ENCODE measurements at regions not wholly inside any gene's neighbourhood (a gene's known extent, or its start where the extent isn't known, plus 50 kb on each side); places are given as distances from the start of the nearest gene placed in this dataset.
"Not testable (repeated sequence)": the region's sequence is repeated elsewhere in the genome, so short reads cannot be mapped to it uniquely, and the experiment has no call there.

GRCh38 chr7:91378131-91378530 lies 113.9 kb downstream of the FZD1 start:
- Histone ChIP-seq H3K36me3 (ENCODE audit: low read depth) (no peaks in the 10 kb centered on the region), H3K4me1 (ENCODE audit: low read depth) (no peaks in the 10 kb centered on the region), H3K4me3 (no peak overlapping the region), H3K9me3 (no peaks in the 10 kb centered on the region)
- ATAC-seq (no peak), DNase-seq (no peak)
- intact Hi-C loops (cut with DNase I, micrococcal nuclease), result no loop called here
- TF ChIP-seq, protein P1, sequence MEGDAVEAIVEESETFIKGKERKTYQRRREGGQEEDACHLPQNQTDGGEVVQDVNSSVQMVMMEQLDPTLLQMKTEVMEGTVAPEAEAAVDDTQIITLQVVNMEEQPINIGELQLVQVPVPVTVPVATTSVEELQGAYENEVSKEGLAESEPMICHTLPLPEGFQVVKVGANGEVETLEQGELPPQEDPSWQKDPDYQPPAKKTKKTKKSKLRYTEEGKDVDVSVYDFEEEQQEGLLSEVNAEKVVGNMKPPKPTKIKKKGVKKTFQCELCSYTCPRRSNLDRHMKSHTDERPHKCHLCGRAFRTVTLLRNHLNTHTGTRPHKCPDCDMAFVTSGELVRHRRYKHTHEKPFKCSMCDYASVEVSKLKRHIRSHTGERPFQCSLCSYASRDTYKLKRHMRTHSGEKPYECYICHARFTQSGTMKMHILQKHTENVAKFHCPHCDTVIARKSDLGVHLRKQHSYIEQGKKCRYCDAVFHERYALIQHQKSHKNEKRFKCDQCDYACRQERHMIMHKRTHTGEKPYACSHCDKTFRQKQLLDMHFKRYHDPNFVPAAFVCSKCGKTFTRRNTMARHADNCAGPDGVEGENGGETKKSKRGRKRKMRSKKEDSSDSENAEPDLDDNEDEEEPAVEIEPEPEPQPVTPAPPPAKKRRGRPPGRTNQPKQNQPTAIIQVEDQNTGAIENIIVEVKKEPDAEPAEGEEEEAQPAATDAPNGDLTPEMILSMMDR (IDR thresholded peaks at IDR 0.05), result no peak

DNA sequence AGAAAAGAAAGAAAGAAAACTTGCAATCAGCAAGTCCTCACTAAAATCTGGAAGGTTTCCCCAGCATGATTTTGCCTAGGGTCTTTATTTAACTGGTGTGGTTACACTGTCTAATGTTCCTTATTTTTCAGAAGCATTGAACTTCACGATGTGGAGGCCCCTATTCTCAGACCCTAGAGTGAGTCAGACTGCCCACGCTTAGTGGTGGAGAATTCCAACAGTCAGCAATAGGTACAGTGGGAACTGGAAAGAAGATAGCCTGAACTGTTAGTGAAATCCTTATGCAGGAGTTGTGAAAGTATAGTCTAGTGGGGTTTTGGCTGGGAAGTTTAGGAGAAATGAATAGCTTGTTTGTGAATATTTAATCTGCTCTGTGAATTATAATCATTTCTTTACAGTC lies 115.0 kb downstream of the FZD1 start:
- Histone ChIP-seq H3K9me3 (no peaks in the 10 kb centered on the region), H3K36me3 (ENCODE audit: low read depth) (no peaks in the 10 kb centered on the region), H3K4me1 (ENCODE audit: low read depth) (no peaks in the 10 kb centered on the region), H3K4me3 (no peak overlapping the region)
- intact Hi-C loops (cut with DNase I, micrococcal nuclease), result no loop called here
- no peak for ATAC-seq
- TF ChIP-seq, protein P1 (IDR thresholded peaks at IDR 0.05), result no peak
- DNase-seq, result no peak

GRCh38 chr7:91379991-91380390 lies 115.8 kb downstream of the FZD1 start:
- Histone ChIP-seq H3K36me3 (ENCODE audit: low read depth) (no peaks in the 10 kb centered on the region), H3K4me3 (no peak overlapping the region), H3K9me3 (no peaks in the 10 kb centered on the region), H3K4me1 (ENCODE audit: low read depth) (no peaks in the 10 kb centered on the region)
- ATAC-seq (no peak), DNase-seq (no peak)
- intact Hi-C loops (cut with DNase I, micrococcal nuclease), result no loop called here
- TF ChIP-seq, protein P1 (IDR thresholded peaks at IDR 0.05), result no peak

- intact Hi-C loops (cut with DNase I, micrococcal nuclease), result no loop called here
- ATAC-seq, result no peak
- Histone ChIP-seq H3K36me3 (ENCODE audit: low read depth) (no peaks in the 10 kb centered on the region), H3K9me3 (no peaks in the 10 kb centered on the region), H3K4me1 (ENCODE audit: low read depth) (no peaks in the 10 kb centered on the region), H3K4me3 (no peak overlapping the region)
- TF ChIP-seq, protein P1 (IDR thresholded peaks at IDR 0.05), result no peak
- DNase-seq, result no peak
Observed at GRCh38 chr7:91383053-91383904, 119.0 kb downstream of the FZD1 start.

DNA sequence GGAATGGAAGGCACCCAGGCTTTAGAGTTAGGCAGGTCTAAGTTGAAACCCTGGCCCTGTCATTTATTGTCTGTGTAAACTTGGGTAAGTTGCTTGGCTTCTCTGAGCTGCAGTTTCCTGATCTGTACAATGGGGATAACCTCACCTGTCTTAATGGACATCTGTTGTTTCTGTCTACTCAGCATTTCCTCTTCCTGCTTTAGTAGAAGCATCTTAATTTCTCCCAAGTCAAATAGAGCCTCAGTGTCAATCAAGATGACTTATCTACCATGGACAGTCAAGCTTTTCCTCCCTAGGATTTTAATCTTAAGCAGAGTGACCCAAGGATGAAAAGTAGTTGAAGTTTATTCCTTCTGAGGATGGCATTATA lies 119.7 kb downstream of the FZD1 start:
- no peak for DNase-seq
- no peak for ATAC-seq
- TF ChIP-seq, protein P1 (IDR thresholded peaks at IDR 0.05), result no peak
- Histone ChIP-seq H3K9me3 (no peaks in the 10 kb centered on the region), H3K36me3 (ENCODE audit: low read depth) (no peaks in the 10 kb centered on the region), H3K4me1 (ENCODE audit: low read depth) (no peaks in the 10 kb centered on the region), H3K4me3 (no peak overlapping the region)
- intact Hi-C loops (cut with DNase I, micrococcal nuclease), result no loop called here

- ATAC-seq; intact Hi-C loops (cut with DNase I, micrococcal nuclease); H3K9me3 ChIP-seq; H3K36me3 ChIP-seq (ENCODE audit: low read depth); DNase-seq; H3K4me1 ChIP-seq (ENCODE audit: low read depth); H3K4me3 ChIP-seq: not testable (repeated sequence)
Observed at GRCh38 chr7:91394757-91395156, 130.5 kb downstream of the FZD1 start.

- intact Hi-C loops (cut with DNase I, micrococcal nuclease); H3K36me3 ChIP-seq (ENCODE audit: low read depth); DNase-seq; H3K9me3 ChIP-seq; ATAC-seq; H3K4me1 ChIP-seq (ENCODE audit: low read depth); H3K4me3 ChIP-seq: not testable (repeated sequence)
Observed at GRCh38 chr7:91395313-91395712, 131.1 kb downstream of the FZD1 start.
